Activated CD8-positive, alpha-beta T cell treated with anti-CD3 and anti-CD28 coated beads for 36 hours (primary cell): ENCODE measurements at regions not wholly inside any gene's neighbourhood (a gene's known extent, or its start where the extent isn't known, plus 50 kb on each side); places are given as distances from the start of the nearest gene placed in this dataset.

ENCODE experiments used
- ATAC-seq: fragments of 200-7000 bp; cut with Tn5 transposase; one replicate; pipeline ENCODE4 v1.10.0; 2021; ENCODE audit warnings: mild to moderate bottlenecking, moderate library complexity
- CTCF ChIA-PET: fragments of 350-600 bp; sonication (Branson Sonifier 250); formaldehyde crosslinking; loops from one replicate; lab custom pipeline; 2021; ENCODE audit warnings: antibody characterized with exemption; lab: Charles Lee
- POLR2A ChIA-PET: fragments of 350-600 bp; sonication (Branson Sonifier 250); formaldehyde crosslinking; loops from one replicate; lab custom pipeline; 2021; ENCODE audit warnings: antibody characterized with exemption; lab: Charles Lee
- DNase-seq: peaks from one replicate; pipeline ENCODE4 v3.0.0-alpha.2; 2020
- H3K27ac Mint-ChIP-seq: one replicate; pipeline ENCODE4 v1.8.0; 2021; ENCODE audit warnings: mild to moderate bottlenecking, mixed read lengths
- H3K27me3 Mint-ChIP-seq: one replicate; pipeline ENCODE4 v1.8.0; 2021; ENCODE audit warnings: mixed read lengths
- H3K36me3 Mint-ChIP-seq: one replicate; pipeline ENCODE4 v1.8.0; 2021; ENCODE audit warnings: low read depth, mixed read lengths
- H3K4me1 Mint-ChIP-seq: one replicate; pipeline ENCODE4 v1.8.0; 2021; ENCODE audit warnings: low read depth, mixed read lengths
- H3K4me3 Mint-ChIP-seq: one replicate; pipeline ENCODE4 v1.8.0; 2021; ENCODE audit warnings: mild to moderate bottlenecking, moderate library complexity, mixed read lengths
- H3K9me3 Mint-ChIP-seq: one replicate; pipeline ENCODE4 v1.8.0; 2021; ENCODE audit warnings: mixed read lengths
- CTCF ChIP-seq: fragments of 200-600 bp; IDR thresholded peaks from one replicate; pipeline ENCODE4 v1.8.0; 2022; ENCODE audit warnings: antibody characterized with exemption, mild to moderate bottlenecking
- intact Hi-C: fragments of 100-400 bp; cut with micrococcal nuclease; formaldehyde crosslinking; loops from one replicate; pipeline ENCODE4 v1.10.0; 2022

- no peak overlapping the region for H3K4me3 Mint-ChIP-seq
- TF ChIP-seq CTCF, result no peak
- peaks cover 1% of the 10 kb centered on the region for H3K27me3 Mint-ChIP-seq
- POLR2A ChIA-PET, result no interaction called here
- DNase-seq (no peak), ATAC-seq (no peak)
- H3K9me3 Mint-ChIP-seq, result no peaks in the 10 kb centered on the region
- H3K27ac Mint-ChIP-seq, result no peak overlapping the region
- no peaks in the 10 kb centered on the region for H3K36me3 Mint-ChIP-seq
- CTCF ChIA-PET, result no interaction called here
- intact Hi-C loops, result no loop called here
- H3K4me1 Mint-ChIP-seq, result no peaks in the 10 kb centered on the region
Measured at GRCh38 chr11:15851051-15851498, 505.3 kb downstream of the SOX6 start.

GRCh38 chr11:15852179-15852578, 504.2 kb downstream of the SOX6 start:
- H3K9me3 Mint-ChIP-seq, result no peaks in the 10 kb centered on the region
- H3K4me1 Mint-ChIP-seq, result no peaks in the 10 kb centered on the region
- no peaks in the 10 kb centered on the region for H3K36me3 Mint-ChIP-seq
- no peak for TF ChIP-seq CTCF
- no peak overlapping the region for H3K4me3 Mint-ChIP-seq
- H3K27ac Mint-ChIP-seq, result no peak overlapping the region
- DNase-seq (peak; percentile 3), ATAC-seq (no peak)
- peaks cover 1% of the 10 kb centered on the region for H3K27me3 Mint-ChIP-seq
- intact Hi-C loops, result no loop called here
- ChIA-PET POLR2A (no interaction called here), CTCF (no interaction called here)

GRCh38 chr11:15854245-15854644, 502.1 kb downstream of the SOX6 start:
- TF ChIP-seq CTCF, result no peak
- no peak overlapping the region for H3K27ac Mint-ChIP-seq
- no peaks in the 10 kb centered on the region for H3K4me1 Mint-ChIP-seq
- no peaks in the 10 kb centered on the region for H3K9me3 Mint-ChIP-seq
- no peak for DNase-seq
- no peaks in the 10 kb centered on the region for H3K36me3 Mint-ChIP-seq
- peaks cover 1% of the 10 kb centered on the region for H3K27me3 Mint-ChIP-seq
- H3K4me3 Mint-ChIP-seq, result no peak overlapping the region
- ATAC-seq, result no peak
- POLR2A ChIA-PET, result no interaction called here
- CTCF ChIA-PET, result no interaction called here
- intact Hi-C loops, result no loop called here

- ChIA-PET POLR2A (no interaction called here), CTCF (no interaction called here)
- no peaks in the 10 kb centered on the region for H3K36me3 Mint-ChIP-seq
- DNase-seq, result no peak
- intact Hi-C loops, result no loop called here
- no peaks in the 10 kb centered on the region for H3K4me1 Mint-ChIP-seq
- no peak overlapping the region for H3K27ac Mint-ChIP-seq
- H3K27me3 Mint-ChIP-seq, result peaks cover 4% of the 10 kb centered on the region
- no peak for TF ChIP-seq CTCF
- H3K9me3 Mint-ChIP-seq, result peaks cover 1% of the 10 kb centered on the region
- no peak for ATAC-seq
- no peak overlapping the region for H3K4me3 Mint-ChIP-seq
Measured at GRCh38 chr11:15858881-15859280, 497.5 kb downstream of the SOX6 start.

GRCh38 chr11:15859411-15859810, 496.9 kb downstream of the SOX6 start:
- intact Hi-C loops, result no loop called here
- ChIA-PET POLR2A (no interaction called here), CTCF (no interaction called here)
- no peak overlapping the region for H3K27ac Mint-ChIP-seq
- TF ChIP-seq CTCF, result no peak
- H3K9me3 Mint-ChIP-seq, result peaks cover 1% of the 10 kb centered on the region
- no peak overlapping the region for H3K4me3 Mint-ChIP-seq
- no peak for ATAC-seq
- no peaks in the 10 kb centered on the region for H3K36me3 Mint-ChIP-seq
- DNase-seq, result no peak
- H3K4me1 Mint-ChIP-seq, result no peaks in the 10 kb centered on the region
- H3K27me3 Mint-ChIP-seq, result peaks cover 4% of the 10 kb centered on the region
